H1 (cell line): ENCODE measurements at regions not wholly inside any gene's neighbourhood (a gene's known extent, or its start where the extent isn't known, plus 50 kb on each side); places are given as distances from the start of the nearest gene placed in this dataset.

Experiments
- CTCF ChIP-seq, 3 experiments: IDR thresholded peaks; 1 replicate in 2 of 3; 2 replicates in 1 of 3; pipeline versions ENCODE4 v1.5.1 to v1.6.1; 2011; ENCODE audit warnings: low read length in 3 of 3, mild to moderate bottlenecking in 3 of 3, inconsistent platforms in 2 of 3, low read depth in 1 of 3, moderate library complexity in 1 of 3; ENCODE audit not compliant: insufficient read depth in 1 of 3; ENCODE audit errors: control extremely low read depth in 1 of 3
- EZH2 ChIP-seq: fragments of 200-600 bp; sonication (generic); IDR thresholded peaks from 2 replicates; pipeline ENCODE4 v1.7.1; 2012; ENCODE audit warnings: low read depth, mild to moderate bottlenecking, moderate library complexity, low read length, inconsistent platforms; ENCODE audit not compliant: severe bottlenecking

- TF ChIP-seq CTCF (IDR thresholded peaks at IDR 0.05; ENCODE audit: control extremely low read depth in 1 of 3, insufficient read depth in 1 of 3, low read depth in 1 of 3, low read length in 3 of 3) (no peak), EZH2 (no peak)
These were observed 241.8 kb downstream of the CD109 start for GRCh38 chr6:73937805-73938204.
